Activated CD4-positive, alpha-beta T cell treated with anti-CD3 and anti-CD28 coated beads, Interleukin-2, amount 50 U/mL, for 48 hours (primary cell): ENCODE measurements at regions not wholly inside any gene's neighbourhood (a gene's known extent, or its start where the extent isn't known, plus 50 kb on each side); places are given as distances from the start of the nearest gene placed in this dataset.

Source experiments
- DNase-seq, 2 experiments: peaks; one replicate each; pipeline ENCODE4 v3.0.0-alpha.2; 2020

DNA sequence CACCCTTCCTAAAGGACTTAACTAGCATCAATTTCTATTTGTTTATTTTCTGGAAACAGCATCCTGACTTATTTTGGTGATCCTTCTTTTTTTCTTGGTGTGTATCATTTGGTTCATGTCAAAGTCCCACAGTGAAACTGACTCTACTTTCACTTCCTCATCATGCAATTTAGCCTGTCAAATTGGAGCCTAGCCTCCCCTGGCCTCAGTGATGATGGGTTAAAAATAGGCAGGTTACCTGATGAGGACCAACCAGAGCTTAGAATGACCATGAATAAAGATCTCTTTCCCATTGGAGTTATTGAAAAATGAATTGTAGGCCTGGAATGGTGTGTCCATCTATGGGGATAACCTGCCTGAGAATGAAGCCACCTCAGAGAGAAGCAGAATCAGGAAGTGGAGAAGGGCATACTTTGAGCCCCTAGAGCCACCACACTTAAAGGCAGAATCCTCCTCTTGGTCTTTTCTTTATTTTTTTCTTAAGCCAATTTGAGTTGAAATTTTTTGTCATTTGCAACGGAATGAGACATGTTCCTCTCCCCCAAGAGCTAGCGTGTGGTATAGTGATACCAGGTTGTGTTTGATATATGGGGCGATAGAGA is 105.6 kb downstream of the BTBD3 start:
- no peak for DNase-seq

DNA sequence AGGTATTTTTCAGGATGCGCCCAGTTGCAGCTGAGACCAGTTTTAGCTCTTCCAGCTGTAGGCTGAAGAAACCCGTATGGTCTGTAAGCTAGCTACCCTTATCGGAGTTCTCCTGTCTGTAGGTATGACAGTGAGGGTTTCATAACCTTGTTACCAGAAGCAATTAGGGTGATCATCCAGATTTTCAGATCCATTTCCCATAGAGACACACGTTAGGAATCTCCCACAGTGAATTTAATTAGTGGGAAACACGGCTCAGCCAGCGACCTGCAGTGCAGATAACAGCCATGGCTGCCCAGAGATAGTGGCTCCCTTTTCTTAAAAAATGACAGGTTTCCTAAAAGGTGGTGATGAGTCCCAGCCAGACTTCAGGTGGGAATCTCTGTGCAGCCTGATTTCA is 111.1 kb downstream of the BTBD3 start:
- no peak for DNase-seq

DNA sequence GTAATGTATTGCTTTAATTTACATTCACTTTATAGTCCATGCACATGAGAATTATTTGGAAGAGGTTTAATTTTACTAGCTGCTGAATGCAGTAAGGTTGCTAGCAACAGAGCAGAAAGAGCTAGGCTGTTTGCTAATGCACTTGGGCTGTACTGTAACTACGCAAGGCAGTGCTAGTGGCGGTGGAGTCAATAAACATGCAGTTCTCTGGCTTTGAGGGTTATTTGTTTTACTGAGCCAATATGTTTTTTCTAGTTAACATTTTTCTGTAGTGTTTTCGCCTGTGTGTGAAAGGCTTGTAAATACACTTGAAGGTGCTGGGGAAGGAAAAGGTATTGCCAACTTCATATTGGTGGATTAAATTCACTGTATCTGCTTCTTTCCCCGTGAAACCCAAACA is 112.8 kb downstream of the BTBD3 start:
- DNase-seq = no peak

DNA sequence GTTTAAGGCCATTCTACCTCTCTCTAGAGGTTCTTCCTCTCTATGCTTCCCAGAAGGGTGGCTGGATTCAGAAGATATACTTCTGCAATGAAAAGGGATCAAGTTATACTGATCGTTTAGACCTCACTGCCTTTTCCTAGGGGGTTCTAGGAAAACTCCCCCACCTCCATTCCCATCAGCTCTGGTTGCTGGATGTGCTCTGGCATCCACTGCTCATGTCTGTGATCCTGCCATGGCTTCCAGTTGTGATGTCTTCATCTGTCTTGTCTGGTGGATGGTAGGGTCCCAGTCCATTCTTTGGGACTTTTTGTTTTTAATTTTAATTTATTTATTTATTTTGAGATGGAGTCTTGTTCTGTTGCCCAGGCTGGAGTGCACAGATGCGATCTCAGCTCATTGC is 118.4 kb downstream of the BTBD3 start:
- DNase-seq = no peak

DNA sequence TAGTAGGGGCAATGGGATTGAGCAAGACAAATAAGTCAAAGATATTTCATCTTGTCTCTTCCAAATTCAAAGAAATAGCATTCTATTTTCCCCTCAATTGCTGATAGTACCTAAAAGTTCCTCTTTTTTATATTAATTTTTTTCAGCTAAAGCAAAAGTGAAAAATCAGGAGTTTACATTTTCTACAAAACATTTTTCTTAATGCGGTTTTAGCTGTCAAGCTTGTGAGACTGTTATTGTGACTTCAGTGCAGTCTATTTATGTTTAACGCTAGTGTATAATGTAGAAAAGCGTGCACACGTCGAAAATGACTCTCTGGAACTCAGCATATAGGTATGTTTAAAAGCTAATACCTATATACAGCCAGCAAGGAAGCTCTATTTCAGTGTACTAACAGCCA is 119.8 kb downstream of the BTBD3 start:
- DNase-seq = no peak

DNA sequence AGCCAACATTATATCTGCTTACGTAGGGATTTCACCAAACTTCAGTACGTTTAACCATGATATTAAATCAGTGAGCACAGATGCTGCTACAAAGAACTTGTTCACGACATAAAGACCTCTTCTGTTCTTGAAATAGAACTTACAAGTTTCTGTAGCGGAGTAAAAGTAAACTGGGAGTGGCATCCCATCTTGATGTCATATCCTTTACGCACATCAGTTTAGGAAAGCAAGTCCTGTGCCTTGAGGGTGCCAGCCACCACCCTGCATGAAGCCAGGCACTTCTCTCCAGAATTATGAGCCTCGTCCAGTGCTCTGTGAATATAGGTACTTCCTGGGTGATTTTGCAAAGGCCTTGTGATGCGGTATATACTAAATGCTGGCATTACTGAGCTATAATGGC is 122.6 kb downstream of the BTBD3 start:
- no peak for DNase-seq

DNA sequence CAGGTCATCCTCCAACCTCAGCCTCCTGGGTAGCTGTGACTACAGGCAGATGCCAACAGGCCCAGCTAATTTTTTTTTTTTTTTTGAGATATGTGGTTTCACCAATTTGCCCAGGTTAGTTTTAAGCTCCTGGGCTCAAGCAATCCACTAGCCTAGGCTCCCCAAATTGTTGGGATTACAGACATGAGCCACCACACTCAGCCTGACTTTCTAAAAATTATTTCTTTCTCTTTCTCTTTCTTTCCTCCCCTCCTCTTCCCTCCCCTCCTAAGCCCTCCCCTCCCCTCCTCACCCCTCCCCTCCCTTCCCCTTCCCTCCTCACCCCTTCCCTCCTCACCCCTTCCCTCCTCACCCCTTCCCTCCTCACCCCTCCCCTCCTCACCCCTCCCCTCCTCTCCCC is 127.3 kb downstream of the BTBD3 start:
- DNase-seq = no peak

DNA sequence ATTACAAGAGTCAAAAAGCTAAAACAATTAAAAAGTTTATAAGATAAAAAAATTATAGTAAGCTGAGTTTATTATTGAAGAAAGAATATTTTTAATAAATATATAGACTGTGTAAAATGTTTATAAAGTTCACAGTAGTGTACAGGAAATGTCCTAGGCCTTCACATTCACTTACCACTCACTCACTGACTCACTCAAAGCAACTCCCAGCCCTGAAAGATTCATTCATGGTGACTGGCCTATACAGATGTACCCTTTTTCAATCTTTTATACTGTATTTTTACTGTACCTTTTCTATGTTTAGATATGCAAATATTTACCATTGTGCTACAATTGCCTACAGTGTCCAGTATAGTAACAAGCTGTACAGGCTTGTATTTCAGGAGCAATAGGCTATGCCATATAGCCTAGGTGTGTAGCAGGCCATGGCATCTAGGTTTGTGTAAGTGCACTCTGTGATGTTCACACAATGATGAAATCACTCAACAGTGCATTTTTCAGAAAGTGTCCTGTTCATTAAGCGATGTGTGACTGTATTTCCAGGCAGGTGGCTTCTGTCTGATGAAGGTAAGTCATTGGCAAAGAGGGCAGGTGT is 130.2 kb downstream of the BTBD3 start:
- no peak for DNase-seq

DNA sequence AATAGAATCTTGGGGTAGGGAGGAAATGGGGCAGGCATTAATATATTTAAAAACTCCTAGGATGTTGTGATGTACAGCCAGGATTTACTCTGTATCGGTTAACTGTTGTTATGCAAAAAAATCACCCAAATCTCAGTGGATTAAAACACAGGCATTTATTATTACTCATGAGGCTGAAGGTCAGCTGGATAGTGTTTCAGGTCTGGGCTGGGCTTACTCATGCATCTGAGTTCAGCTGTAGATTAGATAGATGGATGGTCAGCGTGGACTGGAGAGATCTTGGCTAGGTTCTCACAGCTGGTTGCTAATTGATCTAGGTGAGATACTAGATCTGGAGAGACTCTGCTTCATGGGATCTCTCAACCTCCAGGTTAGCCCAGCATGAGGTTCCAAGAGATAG is 131.4 kb downstream of the BTBD3 start:
- DNase-seq = no peak

DNA sequence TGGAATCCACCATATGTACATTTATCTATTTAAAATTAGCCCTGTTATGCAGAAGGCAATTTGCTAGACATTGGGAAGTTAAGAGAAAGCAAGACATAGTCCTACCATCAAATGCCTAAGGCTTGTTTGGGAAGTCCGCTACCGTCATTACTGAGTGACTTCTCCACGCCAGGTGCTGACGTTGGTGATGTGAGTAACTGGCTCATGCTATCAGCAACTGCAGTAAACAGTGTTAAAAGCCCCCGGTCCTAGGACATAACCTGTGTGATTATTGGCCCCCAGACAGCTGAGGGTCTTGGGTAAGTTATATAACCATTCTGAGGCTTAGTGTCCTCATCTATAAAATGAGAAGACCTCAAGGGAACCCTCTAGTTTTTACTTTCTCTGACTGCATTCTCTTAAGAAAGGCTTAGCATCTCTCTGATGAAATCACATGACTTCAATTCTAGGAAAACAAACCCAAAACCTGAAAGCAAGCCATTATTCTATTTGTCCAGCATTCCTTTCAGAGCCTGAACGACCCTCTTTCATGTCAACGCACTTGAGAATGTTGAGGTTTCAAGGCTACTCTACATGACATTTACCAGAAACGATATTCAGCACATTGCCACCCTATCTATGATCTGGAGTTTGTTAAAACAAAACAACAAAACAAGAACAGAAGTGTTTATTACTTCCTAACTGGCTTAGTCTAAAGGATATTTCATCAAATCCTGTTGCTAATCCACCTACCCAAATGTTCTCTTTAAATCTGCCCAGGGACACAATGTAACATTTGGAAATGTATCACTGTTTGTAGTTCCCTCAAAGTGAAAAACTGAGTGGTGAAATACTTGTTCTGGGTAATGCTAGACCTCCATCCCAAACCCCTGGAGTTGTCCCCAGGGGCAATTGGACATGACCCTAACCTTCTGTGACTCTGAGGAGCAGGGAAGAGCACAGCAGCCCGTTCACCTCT is 133.8 kb downstream of the BTBD3 start:
- no peak for DNase-seq

DNA sequence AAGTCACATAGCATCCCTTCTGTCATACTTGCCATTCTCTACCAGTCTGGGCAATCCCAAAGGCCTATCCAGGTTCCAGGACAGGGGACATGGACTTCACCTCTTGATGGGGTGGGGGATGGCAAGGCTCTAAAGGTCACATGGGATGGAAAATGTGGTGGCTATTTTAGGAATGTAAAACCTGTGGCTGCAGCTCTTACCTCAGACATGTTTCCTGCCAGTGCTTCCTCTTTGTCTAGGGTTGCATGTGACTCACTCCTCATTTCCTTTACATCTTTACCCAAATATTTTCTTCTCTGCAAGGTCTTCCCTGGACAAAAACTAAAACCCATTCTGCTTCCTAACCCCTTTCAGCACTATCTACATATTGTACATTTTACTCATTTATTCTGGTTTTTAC is 135.7 kb downstream of the BTBD3 start:
- no peak for DNase-seq

DNA sequence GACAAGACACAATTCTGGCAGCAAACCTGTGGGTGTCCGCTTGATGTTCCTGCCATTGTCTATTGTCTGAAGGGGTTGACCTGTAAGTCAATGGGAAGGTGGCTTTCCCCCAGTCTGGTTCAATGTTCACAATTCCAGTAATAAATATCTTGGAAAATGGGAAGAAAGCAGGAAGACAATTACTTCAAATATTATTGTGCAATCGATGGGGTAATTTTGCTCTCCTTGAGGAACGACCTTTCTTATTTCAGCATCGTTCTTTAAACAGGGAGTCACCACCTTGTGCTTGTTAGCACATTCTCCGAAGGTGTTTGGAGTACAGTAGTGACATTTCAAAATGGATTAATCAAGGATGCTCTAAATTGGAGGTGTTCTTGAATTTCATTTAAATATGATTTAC is 136.9 kb downstream of the BTBD3 start:
- DNase-seq = no peak

DNA sequence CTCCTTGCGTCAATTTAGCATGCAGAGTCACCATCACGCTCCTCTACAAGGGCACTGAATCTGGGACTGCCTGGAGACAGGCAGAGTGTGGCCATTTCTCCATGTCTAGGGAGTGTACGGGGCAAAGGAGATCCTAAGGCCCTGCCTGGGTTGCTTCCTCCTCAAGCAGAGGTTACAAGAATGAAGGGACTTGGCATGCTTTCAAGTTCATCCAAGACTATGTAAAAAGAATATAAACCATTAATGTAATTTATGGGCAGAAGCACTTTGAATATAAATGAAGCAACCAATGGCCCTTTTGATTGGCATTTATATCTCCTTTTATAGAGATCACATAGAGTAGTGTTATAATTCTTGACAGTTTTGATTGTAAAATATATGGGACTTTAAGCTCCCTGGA is 137.5 kb downstream of the BTBD3 start:
- DNase-seq = no peak

DNA sequence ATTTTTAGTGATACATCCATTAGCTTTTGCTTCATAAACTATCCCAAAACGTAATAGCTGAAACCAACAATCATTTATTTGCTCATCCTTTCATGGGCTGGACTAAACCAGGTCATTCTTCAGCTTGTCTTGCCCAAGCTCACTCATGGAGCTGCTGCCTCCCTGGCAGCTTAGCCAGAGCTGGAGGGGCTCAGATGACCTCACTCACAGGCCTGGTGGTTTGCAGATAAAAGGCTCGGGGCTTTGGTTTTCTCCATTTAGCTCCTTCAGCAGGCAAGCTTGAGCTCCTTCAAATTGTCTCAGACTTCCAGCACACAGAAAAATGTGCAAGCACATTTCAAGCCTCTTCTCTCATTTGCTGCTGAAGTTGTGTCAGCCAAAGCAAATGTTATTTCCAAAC is 139.1 kb downstream of the BTBD3 start:
- DNase-seq = no peak

DNA sequence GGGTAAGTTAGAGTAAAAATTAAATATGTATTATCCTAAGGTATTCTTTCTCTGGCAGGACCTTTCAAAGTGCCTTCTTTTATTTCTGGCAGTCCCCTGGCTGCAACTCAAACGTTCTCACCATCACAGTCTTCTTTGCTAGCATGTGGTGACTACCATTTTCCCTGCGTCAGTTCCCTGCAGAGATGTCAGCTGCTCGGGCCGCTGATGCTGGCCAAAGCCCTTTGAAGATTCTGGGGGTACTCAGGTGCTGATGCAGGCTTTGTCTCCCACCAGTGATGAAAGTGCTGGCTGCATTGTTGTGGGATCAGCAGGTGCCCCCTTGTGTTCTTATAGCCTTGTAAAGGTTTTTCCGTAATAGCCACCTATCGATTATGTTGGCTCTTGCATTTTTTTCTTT is 140.1 kb downstream of the BTBD3 start:
- no peak for DNase-seq

DNA sequence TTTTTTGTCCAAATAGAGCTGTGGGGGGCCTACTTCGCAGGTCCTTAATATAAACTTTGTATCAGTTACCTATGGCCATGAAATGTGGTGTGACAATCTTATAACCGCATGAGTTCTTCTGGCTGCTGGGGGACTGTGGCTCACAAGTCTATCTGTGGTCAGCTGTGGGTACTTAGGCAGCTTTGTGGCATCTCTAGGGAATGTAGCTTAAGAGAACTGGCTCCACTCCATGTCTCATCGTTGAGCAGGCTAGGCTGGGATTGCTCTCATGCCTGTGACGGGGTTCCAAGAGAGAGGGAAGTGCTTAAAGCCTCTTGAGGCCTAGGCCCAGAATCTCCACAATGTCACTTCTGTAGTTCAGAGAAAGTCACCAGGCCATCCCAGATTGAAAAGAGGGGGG is 140.5 kb downstream of the BTBD3 start:
- no peak for DNase-seq

DNA sequence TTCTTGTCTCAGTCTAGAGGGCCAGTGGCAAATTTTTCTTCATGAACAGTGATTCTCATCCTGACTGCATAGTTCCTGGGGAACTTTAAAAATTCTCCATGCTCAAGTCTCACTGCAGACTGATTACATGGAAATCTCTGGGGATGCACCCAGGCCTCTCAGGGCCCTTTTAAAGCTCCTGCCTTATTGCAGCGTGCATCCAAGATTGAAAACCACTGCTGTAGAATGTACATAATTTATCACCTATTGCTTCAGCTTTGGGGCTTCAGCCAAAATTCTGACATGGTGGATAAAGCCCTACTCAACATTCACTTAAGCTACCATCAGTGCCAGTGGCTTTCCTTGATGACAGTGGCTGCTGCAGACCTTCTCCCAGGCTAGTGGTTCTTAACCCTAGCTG is 143.8 kb downstream of the BTBD3 start:
- no peak for DNase-seq

DNA sequence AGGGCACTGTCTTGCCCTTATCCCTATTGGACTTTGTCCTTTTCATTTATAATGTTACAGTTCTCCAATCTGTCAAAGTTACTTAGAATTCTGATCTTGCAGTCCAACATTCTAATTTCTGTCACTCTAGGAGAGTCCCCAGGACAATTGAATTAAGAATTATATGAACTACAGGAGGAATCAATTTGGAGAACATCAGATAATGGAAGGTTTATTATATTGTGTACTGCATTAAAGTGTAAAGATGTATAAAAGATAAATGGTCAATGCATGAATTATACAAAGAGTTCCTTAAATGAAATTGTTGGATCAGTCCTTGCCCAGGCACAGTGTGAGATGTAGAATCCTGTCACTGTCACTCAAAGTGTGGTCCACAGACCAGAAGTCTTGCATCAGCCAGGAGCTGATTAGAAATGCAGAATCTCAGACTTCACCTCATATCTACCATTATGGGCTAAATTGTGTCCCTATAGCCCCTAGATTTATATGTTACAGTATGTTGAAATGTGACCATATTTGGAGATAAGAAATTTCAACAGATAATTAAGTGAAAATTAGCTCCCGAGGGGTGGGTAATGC is 145.5 kb downstream of the BTBD3 start:
- no peak for DNase-seq

DNA sequence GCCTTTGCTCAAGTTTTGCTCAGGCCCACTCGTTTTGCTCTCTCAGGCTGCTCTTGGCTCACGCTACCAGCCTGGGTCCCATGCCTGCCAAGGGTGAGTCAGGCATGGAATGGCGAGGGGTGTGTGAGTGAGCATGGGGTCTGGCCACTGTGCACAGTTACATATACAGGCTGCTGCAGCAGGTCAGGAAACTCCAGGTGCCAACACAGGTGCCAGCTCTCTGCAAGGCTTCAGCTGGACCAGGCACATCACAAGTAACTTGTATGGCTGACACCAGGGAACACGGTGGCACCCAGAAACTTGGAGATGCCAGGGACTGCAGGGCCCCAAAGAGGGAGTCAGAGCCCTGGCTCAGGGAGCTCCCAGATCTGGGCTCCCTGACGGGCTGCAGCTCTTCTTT is 146.8 kb downstream of the BTBD3 start:
- DNase-seq = no peak

DNA sequence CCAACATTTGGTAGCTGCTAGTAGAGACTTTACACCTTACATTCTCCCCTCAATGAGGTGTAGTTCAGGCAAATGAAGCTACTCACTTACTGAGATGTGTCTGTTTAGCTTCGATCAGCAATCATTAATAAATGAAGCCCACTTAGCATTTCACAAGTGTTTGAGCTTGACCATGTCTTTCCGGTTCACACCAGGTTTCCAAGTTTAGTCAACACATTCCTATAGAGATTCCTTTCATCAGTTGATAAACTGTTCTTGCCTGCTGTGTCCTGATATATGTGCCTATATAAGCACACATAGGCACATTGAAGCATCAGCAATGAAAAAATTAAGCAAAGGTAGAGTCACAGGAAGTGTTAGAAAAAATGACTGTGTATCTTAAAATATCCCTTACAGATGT is 150.0 kb downstream of the BTBD3 start:
- DNase-seq = no peak

DNA sequence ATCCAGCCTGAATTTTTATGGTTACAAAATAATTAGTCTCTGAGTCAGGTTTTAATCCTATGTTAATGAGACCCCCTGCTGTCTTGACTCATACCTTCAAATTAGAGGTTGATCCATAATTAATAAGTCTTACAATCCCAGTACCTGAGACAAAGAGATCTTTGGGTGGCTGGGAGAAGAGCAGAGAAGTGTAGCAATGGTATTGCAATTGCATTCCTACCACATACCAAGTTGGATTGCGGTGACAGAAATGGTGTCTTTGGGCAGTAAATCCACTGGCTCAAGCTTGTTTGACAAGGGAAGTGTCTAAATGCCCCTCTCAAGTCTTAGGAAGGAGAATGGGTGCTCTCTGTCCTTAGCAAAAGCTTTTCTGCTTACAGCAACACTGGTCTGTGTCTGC is 150.4 kb downstream of the BTBD3 start:
- DNase-seq = no peak

DNA sequence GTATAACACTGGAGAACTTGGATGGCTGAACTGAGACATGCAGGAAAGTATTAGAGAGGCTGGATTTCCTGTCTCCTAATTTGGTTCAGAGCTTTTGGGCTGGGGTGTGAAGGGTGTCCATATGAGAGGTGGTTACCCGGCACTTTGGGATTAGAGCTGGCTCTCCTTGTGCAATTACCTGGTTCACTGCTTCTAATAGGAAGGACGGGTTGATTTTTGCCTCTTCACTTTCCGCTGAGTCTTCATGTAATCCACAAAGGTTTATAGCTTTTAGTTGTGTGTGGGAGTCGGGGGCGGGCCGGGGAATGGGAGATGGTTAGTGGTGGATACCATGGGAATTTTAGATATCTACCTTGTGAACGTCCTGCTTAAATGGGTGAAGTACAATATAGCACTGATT is 151.5 kb downstream of the BTBD3 start:
- no peak for DNase-seq

DNA sequence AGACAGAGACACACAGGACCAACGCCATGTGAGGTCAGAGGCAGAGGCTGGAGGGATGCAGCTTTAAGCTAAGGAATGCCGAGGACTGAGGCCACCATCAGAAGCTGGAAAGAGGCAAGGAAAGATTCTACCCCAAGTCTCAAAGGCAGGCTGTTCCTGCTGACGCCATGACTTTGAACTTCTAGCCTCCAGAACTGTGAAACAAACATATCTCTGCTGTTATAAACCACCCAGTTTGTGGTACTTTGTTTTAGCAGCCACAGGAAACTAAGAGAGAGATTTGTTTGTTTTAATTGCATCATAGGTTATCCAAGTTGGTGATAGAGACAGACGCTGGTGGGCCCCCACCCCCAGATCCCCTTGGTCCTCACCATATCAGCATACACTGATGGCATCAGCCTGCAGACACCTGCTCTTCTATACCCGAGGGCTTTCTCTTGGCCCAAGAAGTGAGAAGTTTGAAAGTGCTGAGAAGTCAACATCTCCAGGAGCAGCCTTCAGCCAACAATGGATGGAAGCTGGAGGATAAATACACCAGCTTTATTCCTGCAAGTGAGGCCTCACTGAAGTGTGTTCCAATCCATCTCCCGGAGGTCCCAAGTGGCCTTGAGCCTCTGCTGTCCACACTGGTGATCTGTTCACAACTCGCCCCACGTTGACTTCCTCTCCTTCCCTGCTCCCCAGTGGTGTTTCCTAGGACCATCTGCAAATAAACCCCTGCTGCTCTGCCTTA is 154.7 kb downstream of the BTBD3 start:
- DNase-seq = no peak
